ENCODE measurements at regions not wholly inside any gene's neighbourhood (a gene's known extent, or its start where the extent isn't known, plus 50 kb on each side); places are given as distances from the start of the nearest gene placed in this dataset.

DNA sequence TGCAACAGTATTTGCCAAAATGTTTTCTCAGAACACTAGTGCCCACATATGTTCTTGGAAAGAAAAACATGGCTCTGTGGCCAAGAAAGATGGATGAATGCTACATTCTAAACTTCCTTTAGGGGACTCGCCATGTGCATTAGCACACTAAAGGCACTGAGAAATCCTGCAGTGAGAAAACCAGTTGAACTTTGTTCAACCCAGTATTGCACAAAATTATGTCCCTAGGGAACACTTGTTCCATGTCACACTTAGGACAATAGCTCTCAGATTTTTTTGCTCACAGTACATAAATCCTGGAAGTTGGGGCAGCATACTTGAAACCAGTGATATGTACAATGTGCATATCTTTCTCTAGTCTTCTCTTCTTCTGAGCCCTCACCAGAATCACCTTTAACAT lies 96.6 kb downstream of the ADRB2 start:
- Histone ChIP-seq H3K36me3 (ENCODE audit: insufficient read depth, low read length) (no peaks in the 10 kb centered on the region), H3K9me3 (ENCODE audit: control insufficient read depth in 1 of 2, insufficient read depth in 1 of 2, low read length in 2 of 2) (no peaks in the 10 kb centered on the region), H3K4me1 (ENCODE audit: insufficient read depth, low read length) (no peaks in the 10 kb centered on the region), H3K4me3 (ENCODE audit: low read length) (no peak overlapping the region), H3K27me3 (ENCODE audit: control insufficient read depth in 1 of 2, insufficient read depth in 2 of 2, low read length in 2 of 2) (peaks cover 0 to 11% of the 10 kb centered on the region in 2 experiments), H3K27ac (ENCODE audit: low read depth in 1 of 2, low read length in 2 of 2) (no peak overlapping the region)
- H3K36me3 Mint-ChIP-seq (ENCODE audit: low read depth): no peaks in the 10 kb centered on the region
- TF ChIP-seq, protein P1, sequence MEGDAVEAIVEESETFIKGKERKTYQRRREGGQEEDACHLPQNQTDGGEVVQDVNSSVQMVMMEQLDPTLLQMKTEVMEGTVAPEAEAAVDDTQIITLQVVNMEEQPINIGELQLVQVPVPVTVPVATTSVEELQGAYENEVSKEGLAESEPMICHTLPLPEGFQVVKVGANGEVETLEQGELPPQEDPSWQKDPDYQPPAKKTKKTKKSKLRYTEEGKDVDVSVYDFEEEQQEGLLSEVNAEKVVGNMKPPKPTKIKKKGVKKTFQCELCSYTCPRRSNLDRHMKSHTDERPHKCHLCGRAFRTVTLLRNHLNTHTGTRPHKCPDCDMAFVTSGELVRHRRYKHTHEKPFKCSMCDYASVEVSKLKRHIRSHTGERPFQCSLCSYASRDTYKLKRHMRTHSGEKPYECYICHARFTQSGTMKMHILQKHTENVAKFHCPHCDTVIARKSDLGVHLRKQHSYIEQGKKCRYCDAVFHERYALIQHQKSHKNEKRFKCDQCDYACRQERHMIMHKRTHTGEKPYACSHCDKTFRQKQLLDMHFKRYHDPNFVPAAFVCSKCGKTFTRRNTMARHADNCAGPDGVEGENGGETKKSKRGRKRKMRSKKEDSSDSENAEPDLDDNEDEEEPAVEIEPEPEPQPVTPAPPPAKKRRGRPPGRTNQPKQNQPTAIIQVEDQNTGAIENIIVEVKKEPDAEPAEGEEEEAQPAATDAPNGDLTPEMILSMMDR (IDR thresholded peaks at IDR 0.05): no peak
- no peaks in the 10 kb centered on the region for H3K4me1 Mint-ChIP-seq (ENCODE audit: low read depth)
- intact Hi-C loops (cut with DNase I, micrococcal nuclease): no loop called here
- CTCF ChIA-PET: no interaction called here
- POLR2A ChIA-PET: no interaction called here
- no peak overlapping the region for H3K4me3 Mint-ChIP-seq
- no peak overlapping the region for H3K27ac Mint-ChIP-seq
- DNase-seq (no peak), ATAC-seq (ENCODE audit: poor library complexity) (no peak)
- H3K9me3 Mint-ChIP-seq: no peaks in the 10 kb centered on the region
- peaks cover 36% of the 10 kb centered on the region for H3K27me3 Mint-ChIP-seq

DNA sequence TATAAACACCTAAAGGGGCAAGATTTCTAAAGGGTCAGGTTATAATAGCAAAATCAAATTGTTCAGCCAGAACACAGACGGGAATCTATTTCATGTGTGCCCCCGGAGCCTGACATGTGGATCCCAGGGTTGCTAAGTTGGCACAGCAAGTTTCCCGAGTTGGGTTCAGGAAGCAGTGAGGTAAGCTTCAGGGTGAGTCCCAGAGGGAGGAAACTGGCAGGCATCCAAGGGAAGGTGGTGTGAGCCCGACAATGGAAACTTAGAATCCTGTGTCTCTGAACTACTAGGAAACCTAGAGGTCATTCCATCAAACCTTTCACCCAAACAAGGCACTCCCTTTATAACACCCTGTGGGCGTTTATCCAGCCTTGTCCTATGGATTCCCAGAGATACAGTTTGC lies 98.4 kb downstream of the ADRB2 start:
- H3K4me3 ChIP-seq (ENCODE audit: low read length): no peak overlapping the region
- ChIA-PET POLR2A (interaction anchor here (0.7 kb wide), 1 partner anchor 11 kb away, joined by 3 read pairs; no protein-coding TSS in a partner anchor), CTCF (no interaction called here)
- peaks cover 0 to 11% of the 10 kb centered on the region in 2 experiments for H3K27me3 ChIP-seq (ENCODE audit: control insufficient read depth in 1 of 2, insufficient read depth in 2 of 2, low read length in 2 of 2)
- no peak overlapping the region for H3K27ac ChIP-seq (ENCODE audit: low read depth in 1 of 2, low read length in 2 of 2)
- intact Hi-C loops (cut with DNase I, micrococcal nuclease): no loop called here
- no peak overlapping the region for H3K27ac Mint-ChIP-seq
- DNase-seq (no peak), ATAC-seq (ENCODE audit: poor library complexity) (no peak)
- no peaks in the 10 kb centered on the region for H3K36me3 Mint-ChIP-seq (ENCODE audit: low read depth)
- H3K4me3 Mint-ChIP-seq: no peak overlapping the region
- no peaks in the 10 kb centered on the region for H3K36me3 ChIP-seq (ENCODE audit: insufficient read depth, low read length)
- H3K9me3 Mint-ChIP-seq: no peaks in the 10 kb centered on the region
- no peaks in the 10 kb centered on the region for H3K4me1 Mint-ChIP-seq (ENCODE audit: low read depth)
- TF ChIP-seq, protein P1 (IDR thresholded peaks at IDR 0.05): no peak
- H3K4me1 ChIP-seq (ENCODE audit: insufficient read depth, low read length): no peaks in the 10 kb centered on the region
- H3K9me3 ChIP-seq (ENCODE audit: control insufficient read depth in 1 of 2, insufficient read depth in 1 of 2, low read length in 2 of 2): no peaks in the 10 kb centered on the region
- peaks cover 36% of the 10 kb centered on the region for H3K27me3 Mint-ChIP-seq

DNA sequence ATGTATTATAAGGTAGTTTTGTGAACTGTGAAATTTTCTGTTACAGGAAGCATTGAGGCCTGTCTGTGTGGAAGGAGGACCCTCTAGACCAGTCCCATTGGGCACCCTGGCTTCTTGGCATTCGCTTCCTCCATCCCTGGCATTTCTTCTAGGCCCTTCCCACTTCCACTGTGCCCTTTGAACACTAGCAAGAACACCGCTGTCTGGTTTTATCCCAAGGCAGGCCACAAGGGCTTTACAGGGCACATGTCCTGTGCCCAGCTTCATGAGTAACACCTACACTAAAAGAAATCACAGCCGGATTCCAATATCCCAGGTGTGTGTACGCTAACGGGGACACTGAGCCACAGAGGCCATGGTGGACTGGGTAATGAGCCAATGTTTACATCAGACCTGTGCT lies 99.8 kb downstream of the ADRB2 start:
- DNase-seq (no peak), ATAC-seq (ENCODE audit: poor library complexity) (no peak)
- Mint-ChIP-seq H3K4me3 (no peak overlapping the region), H3K9me3 (no peaks in the 10 kb centered on the region), H3K4me1 (ENCODE audit: low read depth) (no peaks in the 10 kb centered on the region), H3K27ac (no peak overlapping the region), H3K36me3 (ENCODE audit: low read depth) (no peaks in the 10 kb centered on the region), H3K27me3 (peaks cover 33% of the 10 kb centered on the region)
- no peaks in the 10 kb centered on the region for H3K9me3 ChIP-seq (ENCODE audit: control insufficient read depth in 1 of 2, insufficient read depth in 1 of 2, low read length in 2 of 2)
- H3K27me3 ChIP-seq (ENCODE audit: control insufficient read depth in 1 of 2, insufficient read depth in 2 of 2, low read length in 2 of 2): peaks cover 0 to 6% of the 10 kb centered on the region in 2 experiments
- H3K36me3 ChIP-seq (ENCODE audit: insufficient read depth, low read length): no peaks in the 10 kb centered on the region
- POLR2A ChIA-PET: no interaction called here
- intact Hi-C loops (cut with DNase I, micrococcal nuclease): no loop called here
- H3K4me1 ChIP-seq (ENCODE audit: insufficient read depth, low read length): no peaks in the 10 kb centered on the region
- TF ChIP-seq, protein P1 (IDR thresholded peaks at IDR 0.05): no peak
- CTCF ChIA-PET: no interaction called here
- no peak overlapping the region for H3K27ac ChIP-seq (ENCODE audit: low read depth in 1 of 2, low read length in 2 of 2)
- H3K4me3 ChIP-seq (ENCODE audit: low read length): no peak overlapping the region
